Keratinocyte (primary cell): ENCODE measurements at regions not wholly inside any gene's neighbourhood (a gene's known extent, or its start where the extent isn't known, plus 50 kb on each side); places are given as distances from the start of the nearest gene placed in this dataset.

Experiments
- DNase-seq: peaks from one replicate; pipeline ENCODE4 v3.0.0-alpha.2; 2011; ENCODE audit warnings: low read depth, missing footprints, low spot score
- FAIRE-seq: peaks from 2 replicates; lab custom pipeline; 2011; peaks lifted over from hg19 to GRCh38; lab: Jason Lieb, UNC
- H2AFZ ChIP-seq: 2 replicates; pipeline ENCODE4 v1.6.0; 2012; ENCODE audit warnings: low read length, control low read depth, inconsistent platforms; ENCODE audit not compliant: control insufficient read depth
- H3K27ac ChIP-seq: 2 replicates; pipeline ENCODE4 v1.5.1; 2011; ENCODE audit warnings: low read length; ENCODE audit not compliant: control insufficient read depth, insufficient read depth
- H3K27me3 ChIP-seq: 3 replicates; pipeline ENCODE4 v1.6.0; 2011; ENCODE audit warnings: low read length; ENCODE audit not compliant: control insufficient read depth, insufficient read depth; ENCODE audit errors: extremely low read depth
- H3K36me3 ChIP-seq, 2 experiments: 2 replicates in 1 of 2; 3 replicates in 1 of 2; pipeline ENCODE4 v1.5.1; 2011; ENCODE audit warnings: low read length in 2 of 2, mild to moderate bottlenecking in 1 of 2; ENCODE audit not compliant: control insufficient read depth in 2 of 2, insufficient read depth in 2 of 2; ENCODE audit errors: extremely low read depth in 1 of 2
- H3K4me1 ChIP-seq: 3 replicates; pipeline ENCODE4 v1.5.1; 2011; ENCODE audit warnings: low read length; ENCODE audit not compliant: control insufficient read depth, insufficient read depth; ENCODE audit errors: extremely low read depth
- H3K4me2 ChIP-seq: 3 replicates; pipeline ENCODE4 v1.6.0; 2011; ENCODE audit warnings: low read depth, low read length; ENCODE audit not compliant: control insufficient read depth, insufficient read depth; ENCODE audit errors: extremely low read depth
- H3K4me3 ChIP-seq, 3 experiments: fragments of 200-600 bp in 1 of 3; sonication (generic) in 1 of 3; 2 replicates in 2 of 3; 3 replicates in 1 of 3; pipeline ENCODE4 v1.5.1; 2011 to 2016; ENCODE audit warnings: low read length in 3 of 3, mild to moderate bottlenecking in 3 of 3, control low read depth in 2 of 3, inconsistent platforms in 1 of 3, low read depth in 1 of 3, mixed read lengths in 1 of 3, mixed run types in 1 of 3, moderate library complexity in 1 of 3; ENCODE audit not compliant: control insufficient read depth in 2 of 3, insufficient read depth in 2 of 3; ENCODE audit errors: extremely low read depth in 1 of 3
- H3K79me2 ChIP-seq: 2 replicates; pipeline ENCODE4 v1.6.0; 2012; ENCODE audit warnings: low read length; ENCODE audit not compliant: control insufficient read depth, insufficient read depth
- H3K9ac ChIP-seq: 3 replicates; pipeline ENCODE4 v1.6.0; 2011; ENCODE audit warnings: low read length; ENCODE audit not compliant: control insufficient read depth, insufficient read depth; ENCODE audit errors: extremely low read depth
- H3K9me1 ChIP-seq: 3 replicates; pipeline ENCODE4 v1.6.0; 2011; ENCODE audit warnings: low read length; ENCODE audit not compliant: control insufficient read depth, insufficient read depth; ENCODE audit errors: extremely low read depth
- H3K9me3 ChIP-seq: 2 replicates; pipeline ENCODE4 v1.5.1; 2012; ENCODE audit warnings: low read depth, low read length; ENCODE audit not compliant: control insufficient read depth
- H4K20me1 ChIP-seq: 3 replicates; pipeline ENCODE4 v1.6.0; 2011; ENCODE audit warnings: low read length; ENCODE audit not compliant: control insufficient read depth, insufficient read depth; ENCODE audit errors: extremely low read depth
- CTCF ChIP-seq, 3 experiments: IDR thresholded peaks in 1 of 3; conservative IDR thresholded peaks in 1 of 3; optimal IDR thresholded peaks in 1 of 3; 2 replicates in 2 of 3; 3 replicates in 1 of 3; pipeline versions ENCODE3 to v1.5.1; 2011; ENCODE audit warnings: low read length in 3 of 3, mild to moderate bottlenecking in 3 of 3, moderate library complexity in 2 of 3, control low read depth in 1 of 3, inconsistent platforms in 1 of 3; ENCODE audit not compliant: insufficient read depth in 2 of 3; ENCODE audit errors: extremely low read depth in 1 of 3
- EZH2 ChIP-seq: IDR thresholded peaks from one replicate; pipeline ENCODE4 v1.6.1; 2012; ENCODE audit warnings: inconsistent platforms, mild to moderate bottlenecking, low read length, moderate library complexity
- dilution Hi-C: fragments of 300-500 bp; cut with MboI; formaldehyde crosslinking; loops from one replicate; pipeline ENCODE4 v1.7.0; 2020; ENCODE audit warnings: low sequenced_read_pairs; ENCODE audit not compliant: extremely low pct_ligation_motif_present

GRCh38 chr5:119302449-119302848 is 53.4 kb upstream of the TNFAIP8 start:
- dilution Hi-C loops: no loop called here
- TF ChIP-seq EZH2 (no peak), CTCF (optimal IDR thresholded peaks at IDR 0.05 in 1 of 3, IDR thresholded peaks at IDR 0.05 in 1 of 3, conservative IDR thresholded peaks at IDR 0.05 in 1 of 3; ENCODE audit: extremely low read depth in 1 of 3, insufficient read depth in 2 of 3, low read length in 3 of 3) (no peak)
- Histone ChIP-seq H4K20me1 (no peaks in the 10 kb centered on the region), H3K4me1 (peaks cover 39% of the 10 kb centered on the region), H3K27me3 (no peaks in the 10 kb centered on the region), H3K27ac (no peak overlapping the region), H3K9me3 (no peaks in the 10 kb centered on the region), H3K4me2 (peak overlapping the region; percentile 2), H2AFZ (no peak overlapping the region), H3K79me2 (no peaks in the 10 kb centered on the region), H3K9ac (no peak overlapping the region), H3K4me3 (no peak overlapping the region), H3K36me3 (no peaks in the 10 kb centered on the region), H3K9me1 (no peaks in the 10 kb centered on the region)
- DNase-seq: no peak
- FAIRE-seq: no peak

GRCh38 chr5:119302916-119303897 is 52.6 kb upstream of the TNFAIP8 start:
- Histone ChIP-seq H3K27me3 (no peaks in the 10 kb centered on the region), H3K79me2 (no peaks in the 10 kb centered on the region), H3K9ac (no peak overlapping the region), H4K20me1 (no peaks in the 10 kb centered on the region), H3K36me3 (no peaks in the 10 kb centered on the region), H3K4me3 (no peak overlapping the region), H3K9me3 (no peaks in the 10 kb centered on the region), H3K27ac (peak overlapping the region; percentile 44), H3K4me2 (peak overlapping the region; percentile 36), H3K4me1 (peaks cover 39% of the 10 kb centered on the region), H3K9me1 (no peaks in the 10 kb centered on the region), H2AFZ (no peak overlapping the region)
- DNase-seq: no peak
- no peak for TF ChIP-seq CTCF (optimal IDR thresholded peaks at IDR 0.05 in 1 of 3, IDR thresholded peaks at IDR 0.05 in 1 of 3, conservative IDR thresholded peaks at IDR 0.05 in 1 of 3; ENCODE audit: extremely low read depth in 1 of 3, insufficient read depth in 2 of 3, low read length in 3 of 3)
- no peak for TF ChIP-seq EZH2
- dilution Hi-C loops: no loop called here
- FAIRE-seq: peak; percentile 87
